Erythroblast (primary cell): ENCODE measurements at regions not wholly inside any gene's neighbourhood (a gene's known extent, or its start where the extent isn't known, plus 50 kb on each side); places are given as distances from the start of the nearest gene placed in this dataset.

Experiments used
- GATA1 ChIP-seq: IDR thresholded peaks from 2 replicates; pipeline ENCODE4 v1.6.1; 2011; ENCODE audit warnings: low read depth, mild to moderate bottlenecking, control low read depth, low read length, moderate library complexity
- POLR2A ChIP-seq: IDR thresholded peaks from 2 replicates; pipeline ENCODE4 v1.6.1; 2011; ENCODE audit warnings: mild to moderate bottlenecking, low read length

GRCh38 chrY:18936831-18937230, 163.3 kb upstream of the HSFY2 start:
- TF ChIP-seq POLR2A (no peak), GATA1 (no peak)
